T-cell (primary cell): ENCODE measurements at regions not wholly inside any gene's neighbourhood (a gene's known extent, or its start where the extent isn't known, plus 50 kb on each side); places are given as distances from the start of the nearest gene placed in this dataset.

ENCODE experiments used
- ATAC-seq, 4 experiments: fragments of 200-7000 bp in 3 of 4; fragments of 150-1000 bp in 1 of 4; cut with Tn5 transposase; replicated peaks in 1 of 4; 1 replicate in 3 of 4; 2 replicates in 1 of 4; pipeline ENCODE4 v1.10.0; 2021; ENCODE audit warnings: moderate library complexity in 3 of 4, mild to moderate bottlenecking in 2 of 4, moderate number of reproducible peaks in 1 of 4
- CTCF ChIA-PET, 2 donors: fragments of 300-600 bp; sonication (Branson Sonifier 250); formaldehyde crosslinking; loops; one replicate each; lab custom pipeline; 2022; ENCODE audit warnings: antibody characterized with exemption in 2 of 2; lab: Charles Lee
- POLR2A ChIA-PET, 2 donors: fragments of 300-600 bp; sonication (Branson Sonifier 250); formaldehyde crosslinking; loops; one replicate each; lab custom pipeline; 2022; ENCODE audit warnings: antibody characterized with exemption in 2 of 2; lab: Charles Lee
- DNase-seq, 35 experiments: peaks; one replicate each; pipeline versions ENCODE4 v3.0.0 to v3.0.0-alpha.2; 2013 to 2023
- H3K27ac ChIP-seq: one replicate; pipeline ENCODE4 v1.5.1; 2013; ENCODE audit warnings: low read length
- H3K27me3 ChIP-seq, 2 experiments: replicated peaks in 1 of 2; 1 replicate in 1 of 2; 2 replicates in 1 of 2; pipeline versions ENCODE4 v1.6.1 to v1.7.0; 2013; ENCODE audit warnings: low read length in 1 of 2, mixed read lengths in 1 of 2; ENCODE audit not compliant: control insufficient read depth in 2 of 2, insufficient read depth in 2 of 2; ENCODE audit errors: extremely low read depth in 1 of 2
- H3K36me3 ChIP-seq, 2 donors: 1 replicate in 1 of 2; 2 replicates in 1 of 2; pipeline versions ENCODE4 v1.6.1 to v1.7.0; 2013; ENCODE audit warnings: low read length in 1 of 2; ENCODE audit not compliant: control insufficient read depth in 2 of 2, insufficient read depth in 1 of 2; ENCODE audit errors: extremely low read depth in 1 of 2
- H3K4me1 ChIP-seq, 2 experiments: 1 replicate in 1 of 2; 2 replicates in 1 of 2; pipeline versions ENCODE4 v1.6.1 to v1.7.0; 2013; ENCODE audit warnings: low read length in 2 of 2, mixed read lengths in 1 of 2; ENCODE audit not compliant: insufficient read depth in 2 of 2, control insufficient read depth in 1 of 2; ENCODE audit errors: extremely low read depth in 1 of 2
- H3K4me3 ChIP-seq, 2 donors: 1 replicate in 1 of 2; 2 replicates in 1 of 2; pipeline versions ENCODE4 v1.5.1 to v1.7.0; 2013; ENCODE audit warnings: mild to moderate bottlenecking in 2 of 2, low read length in 1 of 2, moderate library complexity in 1 of 2; ENCODE audit not compliant: control insufficient read depth in 1 of 2; ENCODE audit errors: extremely low read depth in 1 of 2
- H3K9me3 ChIP-seq: 2 replicates; pipeline ENCODE4 v1.7.0; 2013
- H3K27ac Mint-ChIP-seq, 2 donors: one replicate each; pipeline ENCODE4 v1.8.0; 2020 to 2021; ENCODE audit warnings: mild to moderate bottlenecking in 2 of 2, mixed read lengths in 2 of 2
- H3K27me3 Mint-ChIP-seq, 2 donors: one replicate each; pipeline ENCODE4 v1.8.0; 2021 to 2022; ENCODE audit warnings: mixed read lengths in 2 of 2
- H3K36me3 Mint-ChIP-seq: one replicate; pipeline ENCODE4 v1.8.0; 2021; ENCODE audit warnings: mixed read lengths
- H3K4me1 Mint-ChIP-seq, 3 donors: one replicate each; pipeline ENCODE4 v1.8.0; 2020 to 2022; ENCODE audit warnings: mixed read lengths in 3 of 3, mild to moderate bottlenecking in 1 of 3
- H3K4me3 Mint-ChIP-seq, 3 donors: one replicate each; pipeline ENCODE4 v1.8.0; 2020 to 2022; ENCODE audit warnings: mild to moderate bottlenecking in 3 of 3, mixed read lengths in 3 of 3, moderate library complexity in 3 of 3
- H3K9me3 Mint-ChIP-seq, 3 donors: one replicate each; pipeline ENCODE4 v1.8.0; 2020 to 2022; ENCODE audit warnings: mixed read lengths in 3 of 3
- WGBS: methylation state at CpG from one replicate; pipeline ENCODE4 v1.1.5; 2013; ENCODE audit warnings: missing lambda C conversion rate; ENCODE audit not compliant: insufficient coverage; 5-methylcytosine and 5-hydroxymethylcytosine counted together

DNA sequence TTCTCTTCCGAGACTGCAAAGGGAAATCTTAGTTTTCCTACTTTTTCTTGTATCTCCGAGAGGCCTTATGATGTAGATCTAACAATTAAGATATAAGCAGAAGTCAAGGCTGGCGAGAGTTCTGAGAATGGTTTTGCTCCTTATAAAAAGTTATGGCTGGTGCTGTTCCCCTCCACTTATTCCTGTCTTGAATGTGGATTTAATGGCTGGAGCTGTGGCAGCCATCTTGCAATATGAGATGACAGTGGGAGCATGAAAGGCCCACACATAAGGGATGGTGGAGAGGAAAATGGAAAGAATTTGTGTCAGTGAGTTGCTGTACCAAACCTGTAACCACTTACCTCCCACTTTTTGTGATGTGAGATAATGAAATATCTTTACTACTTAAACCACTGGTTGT is 124.6 kb upstream of the SLC22A23 start:
- no peak overlapping the region for H3K27ac Mint-ChIP-seq
- CTCF ChIA-PET, result no interaction called here
- Histone ChIP-seq H3K36me3 (no peaks in the 10 kb centered on the region), H3K4me3 (no peak overlapping the region), H3K27me3 (peaks cover 0 to 11% of the 10 kb centered on the region in 2 experiments), H3K4me1 (no peaks in the 10 kb centered on the region), H3K9me3 (no peaks in the 10 kb centered on the region), H3K27ac (no peak overlapping the region)
- no peak overlapping the region for H3K4me3 Mint-ChIP-seq
- peaks cover 20 to 30% of the 10 kb centered on the region in 2 donors for H3K27me3 Mint-ChIP-seq
- no peaks in the 10 kb centered on the region for H3K9me3 Mint-ChIP-seq
- 67% methylated on average over 1 of the region's 3 CpGs for WGBS
- ATAC-seq (no peak), DNase-seq (no peak)
- POLR2A ChIA-PET, result no interaction called here
- H3K36me3 Mint-ChIP-seq, result no peaks in the 10 kb centered on the region
- H3K4me1 Mint-ChIP-seq, result no peaks in the 10 kb centered on the region

DNA sequence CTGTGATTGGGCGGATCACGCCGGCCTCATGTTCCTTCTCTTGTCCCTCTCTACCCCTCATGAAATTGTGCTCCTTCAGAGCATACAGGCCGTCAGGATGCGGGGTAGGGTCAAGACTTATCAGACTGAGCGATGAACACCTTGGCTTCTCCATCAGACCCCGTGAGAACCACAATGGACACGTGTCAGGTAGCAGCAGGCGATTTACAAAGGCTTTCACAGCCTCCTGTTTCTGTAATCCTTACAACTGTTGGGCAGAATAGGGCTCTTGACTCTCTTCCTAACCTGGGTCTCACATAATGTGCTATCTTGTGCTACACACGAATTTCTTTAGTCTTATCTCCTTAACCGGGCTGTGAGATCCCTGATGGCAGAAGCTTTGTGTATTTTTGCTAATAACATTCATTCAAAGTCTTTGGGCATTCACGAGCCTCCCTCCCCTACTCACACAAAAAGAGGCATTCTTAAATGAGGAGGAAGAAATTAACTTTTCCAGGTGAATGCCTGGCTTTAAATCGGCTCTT is 122.9 kb upstream of the SLC22A23 start:
- no peak overlapping the region for H3K27ac Mint-ChIP-seq
- H3K4me3 Mint-ChIP-seq, result no peak overlapping the region
- ATAC-seq (no peak), DNase-seq (no peak)
- POLR2A ChIA-PET, result no interaction called here
- Histone ChIP-seq H3K9me3 (no peaks in the 10 kb centered on the region), H3K36me3 (no peaks in the 10 kb centered on the region), H3K4me3 (no peak overlapping the region), H3K27me3 (peaks cover 0 to 11% of the 10 kb centered on the region in 2 experiments), H3K4me1 (no peaks in the 10 kb centered on the region), H3K27ac (no peak overlapping the region)
- 90% methylated on average over 11 of the region's 13 CpGs for WGBS
- peaks cover 10 to 20% of the 10 kb centered on the region in 2 donors for H3K27me3 Mint-ChIP-seq
- H3K9me3 Mint-ChIP-seq, result no peaks in the 10 kb centered on the region
- no peaks in the 10 kb centered on the region for H3K36me3 Mint-ChIP-seq
- CTCF ChIA-PET, result no interaction called here
- H3K4me1 Mint-ChIP-seq, result no peaks in the 10 kb centered on the region

DNA sequence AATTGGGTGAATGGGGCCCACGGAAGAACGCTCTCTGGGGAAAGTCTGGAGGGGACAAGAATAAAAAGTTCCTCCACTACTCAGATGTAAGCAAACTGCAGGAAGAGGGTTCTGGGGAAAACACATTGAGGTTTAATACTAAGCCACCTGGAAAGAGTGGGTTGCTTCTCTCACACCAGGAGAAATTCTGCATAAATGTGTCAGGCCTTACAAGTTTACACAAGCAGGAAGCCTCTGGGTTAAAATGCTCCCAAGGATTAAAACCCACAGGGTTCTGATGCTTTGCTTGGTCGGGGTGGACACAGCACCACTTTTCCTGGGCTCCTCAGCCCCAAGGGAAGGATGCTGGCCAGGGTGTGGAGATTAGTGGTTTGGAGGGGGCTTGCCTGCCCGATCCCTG is 122.1 kb upstream of the SLC22A23 start:
- no peak overlapping the region for H3K4me3 ChIP-seq
- ATAC-seq, result no peak
- WGBS, result 83% methylated on average over 2 of the region's 4 CpGs
- no peak overlapping the region for H3K27ac Mint-ChIP-seq
- DNase-seq, result no peak
- no peaks in the 10 kb centered on the region for H3K4me1 ChIP-seq
- ChIA-PET CTCF (no interaction called here), POLR2A (no interaction called here)
- peaks cover 9 to 21% of the 10 kb centered on the region in 2 donors for H3K27me3 Mint-ChIP-seq
- no peak overlapping the region for H3K27ac ChIP-seq
- no peaks in the 10 kb centered on the region for H3K4me1 Mint-ChIP-seq
- H3K36me3 Mint-ChIP-seq, result no peaks in the 10 kb centered on the region
- H3K27me3 ChIP-seq, result peaks cover 0 to 11% of the 10 kb centered on the region in 2 experiments
- H3K9me3 ChIP-seq, result no peaks in the 10 kb centered on the region
- no peaks in the 10 kb centered on the region for H3K9me3 Mint-ChIP-seq
- no peak overlapping the region for H3K4me3 Mint-ChIP-seq
- no peaks in the 10 kb centered on the region for H3K36me3 ChIP-seq

DNA sequence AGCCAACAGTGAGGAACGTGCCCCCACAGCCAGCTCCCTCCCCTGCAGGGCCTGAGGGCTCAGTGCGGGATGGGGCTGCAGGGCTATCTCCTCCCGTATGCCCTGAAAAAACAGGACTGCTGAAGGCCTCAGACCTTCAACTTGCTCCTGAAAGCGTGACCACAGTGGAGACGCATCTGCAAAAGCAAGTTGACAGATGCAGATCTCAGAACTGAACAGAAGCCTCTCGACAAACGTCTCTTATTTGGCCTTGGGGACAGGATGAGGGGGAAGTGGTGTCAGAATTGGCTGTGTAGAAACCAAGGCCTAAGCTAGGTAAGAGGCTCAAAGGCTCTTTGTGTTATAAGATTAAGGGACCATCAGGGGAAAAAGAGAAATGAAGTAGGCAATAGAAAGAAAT is 120.7 kb upstream of the SLC22A23 start:
- Histone ChIP-seq H3K4me1 (no peaks in the 10 kb centered on the region), H3K4me3 (no peak overlapping the region), H3K36me3 (no peaks in the 10 kb centered on the region), H3K9me3 (no peaks in the 10 kb centered on the region), H3K27me3 (peaks cover 0 to 9% of the 10 kb centered on the region in 2 experiments), H3K27ac (no peak overlapping the region)
- Mint-ChIP-seq H3K4me3 (no peak overlapping the region), H3K27me3 (peaks cover 6 to 17% of the 10 kb centered on the region in 2 donors), H3K27ac (no peak overlapping the region), H3K36me3 (no peaks in the 10 kb centered on the region), H3K9me3 (no peaks in the 10 kb centered on the region), H3K4me1 (no peaks in the 10 kb centered on the region)
- CTCF ChIA-PET, result no interaction called here
- DNase-seq (no peak), ATAC-seq (no peak)
- POLR2A ChIA-PET, result no interaction called here
- WGBS, result 66% methylated on average over 5 of the region's 7 CpGs

DNA sequence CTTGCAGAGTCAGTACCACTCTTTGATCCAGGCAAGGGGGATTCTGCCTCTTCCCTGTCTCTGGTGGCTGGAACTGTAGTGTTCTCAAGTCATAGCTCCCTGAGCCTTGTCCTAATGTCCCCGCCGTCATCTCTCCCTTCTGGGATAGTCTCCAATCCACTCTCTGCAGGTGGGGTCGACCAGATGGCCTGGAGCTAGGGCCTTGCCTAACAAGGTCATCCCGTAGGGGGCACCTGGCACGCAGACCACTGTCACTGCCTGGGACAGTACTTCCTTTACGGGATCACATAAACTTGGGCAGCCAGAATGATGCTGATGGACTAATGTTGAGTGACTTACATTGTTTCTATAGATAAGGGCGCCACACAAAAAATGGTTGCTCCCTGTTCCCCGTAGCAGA is 118.9 kb upstream of the SLC22A23 start:
- Histone ChIP-seq H3K27me3 (peaks cover 0 to 25% of the 10 kb centered on the region in 2 experiments), H3K27ac (no peak overlapping the region), H3K36me3 (no peaks in the 10 kb centered on the region), H3K4me1 (no peaks in the 10 kb centered on the region), H3K4me3 (no peak overlapping the region), H3K9me3 (no peaks in the 10 kb centered on the region)
- Mint-ChIP-seq H3K4me3 (no peak overlapping the region), H3K27ac (no peak overlapping the region), H3K27me3 (peaks cover 6 to 13% of the 10 kb centered on the region in 2 donors), H3K9me3 (no peaks in the 10 kb centered on the region), H3K4me1 (no peaks in the 10 kb centered on the region), H3K36me3 (no peaks in the 10 kb centered on the region)
- ChIA-PET CTCF (no interaction called here), POLR2A (interaction anchor here in 1 of 2 donors (0.6 kb wide), 1 partner anchor 39 kb away, joined by 4 read pairs; no protein-coding TSS in a partner anchor)
- ATAC-seq (no peak), DNase-seq (no peak)
- 76% methylated on average over 5 of the region's 8 CpGs for WGBS

DNA sequence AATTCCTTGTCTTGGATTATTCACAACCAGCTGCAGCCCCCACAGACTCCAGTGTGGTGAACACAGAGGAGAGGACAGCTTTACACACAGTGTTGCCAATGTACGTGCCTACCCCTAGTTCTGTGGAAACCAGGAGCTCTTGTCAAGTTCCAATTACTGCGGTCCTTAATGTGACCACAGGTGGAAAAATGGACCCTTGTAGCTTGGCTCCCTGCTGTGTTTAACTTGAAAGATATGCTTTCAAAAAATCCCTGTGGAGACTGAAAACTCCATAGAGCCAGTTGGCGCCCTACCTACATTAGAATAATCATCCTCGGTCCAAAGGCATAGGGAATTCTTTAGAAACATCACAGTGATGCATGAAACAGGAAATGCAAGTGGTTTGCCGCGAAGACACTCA is 118.3 kb upstream of the SLC22A23 start:
- H3K4me3 ChIP-seq, result no peak overlapping the region
- peaks cover 0 to 25% of the 10 kb centered on the region in 2 experiments for H3K27me3 ChIP-seq
- Mint-ChIP-seq H3K36me3 (no peaks in the 10 kb centered on the region), H3K4me1 (no peaks in the 10 kb centered on the region), H3K27ac (no peak overlapping the region), H3K9me3 (no peaks in the 10 kb centered on the region), H3K27me3 (peaks cover 9 to 13% of the 10 kb centered on the region in 2 donors), H3K4me3 (no peak overlapping the region)
- no peak for DNase-seq
- ChIA-PET CTCF (no interaction called here), POLR2A (no interaction called here)
- H3K36me3 ChIP-seq, result no peaks in the 10 kb centered on the region
- WGBS, result 54% methylated on average over 4 of the region's 6 CpGs
- no peak overlapping the region for H3K27ac ChIP-seq
- ATAC-seq, result no peak
- H3K9me3 ChIP-seq, result no peaks in the 10 kb centered on the region
- H3K4me1 ChIP-seq, result no peaks in the 10 kb centered on the region

DNA sequence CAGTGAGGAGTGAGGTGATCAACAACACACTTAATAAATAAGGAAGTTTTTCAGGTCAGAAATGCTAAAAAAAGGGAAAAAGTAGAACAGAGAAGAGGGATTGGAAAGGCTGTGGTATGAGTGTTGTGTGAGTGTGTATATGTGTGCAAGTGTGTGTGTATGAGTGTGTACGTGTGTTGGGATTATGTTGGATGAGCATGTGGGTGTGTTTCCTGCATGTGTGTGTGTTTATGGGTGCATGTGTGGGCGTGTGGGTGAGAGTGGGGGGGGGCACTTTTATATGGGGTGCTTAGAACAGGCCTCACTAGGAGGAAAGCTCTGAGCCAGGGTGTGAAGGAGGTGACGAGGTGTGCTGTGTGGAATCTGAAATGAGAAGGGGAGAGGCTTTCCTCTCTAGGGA is 116.8 kb upstream of the SLC22A23 start:
- no peak overlapping the region for H3K4me3 Mint-ChIP-seq
- H3K27ac Mint-ChIP-seq, result no peak overlapping the region
- CTCF ChIA-PET, result no interaction called here

More for the DNA sequence above, 116.8 kb upstream of the SLC22A23 start:
- Histone ChIP-seq H3K4me3 (no peak overlapping the region), H3K9me3 (no peaks in the 10 kb centered on the region), H3K27me3 (peaks cover 0 to 21% of the 10 kb centered on the region in 2 experiments), H3K4me1 (no peaks in the 10 kb centered on the region), H3K27ac (no peak overlapping the region), H3K36me3 (no peaks in the 10 kb centered on the region)
- Mint-ChIP-seq H3K9me3 (no peaks in the 10 kb centered on the region), H3K27me3 (peaks cover 3 to 9% of the 10 kb centered on the region in 2 donors), H3K36me3 (no peaks in the 10 kb centered on the region), H3K4me1 (no peaks in the 10 kb centered on the region)
- ATAC-seq, result no peak
- DNase-seq, result no peak
- WGBS, result 29% methylated on average over 3 of the region's 3 CpGs
- POLR2A ChIA-PET, result no interaction called here
